Testis (tissue), 2 donors: ENCODE measurements at regions not wholly inside any gene's neighbourhood (a gene's known extent, or its start where the extent isn't known, plus 50 kb on each side); places are given as distances from the start of the nearest gene placed in this dataset.

Source experiments
- DNase-seq: peaks from one replicate; pipeline ENCODE4 v3.0.0-alpha.2; 2019
- H3K27ac ChIP-seq, 2 donors: fragments of 200-600 bp; sonication (generic); one replicate each; pipeline ENCODE4 v1.5.1; 2019
- H3K27me3 ChIP-seq: fragments of 200-600 bp; sonication (generic); one replicate; pipeline ENCODE4 v1.5.1; 2019
- H3K36me3 ChIP-seq: fragments of 200-600 bp; sonication (generic); one replicate; pipeline ENCODE4 v1.5.1; 2017; ENCODE audit warnings: low read depth; ENCODE audit errors: missing control alignments
- H3K4me1 ChIP-seq: fragments of 200-600 bp; sonication (generic); one replicate; pipeline ENCODE4 v1.5.1; 2019
- H3K4me3 ChIP-seq, 2 donors: fragments of 200-600 bp; sonication (generic); one replicate each; pipeline ENCODE4 v1.5.1; 2017 to 2019
- H3K9me3 ChIP-seq: fragments of 200-600 bp; sonication (generic); one replicate; pipeline ENCODE4 v1.5.1; 2017
- CTCF ChIP-seq, 3 experiments: fragments of 450-650 bp in 2 of 3; fragments of 200-600 bp in 1 of 3; sonication (generic) in 1 of 3; IDR thresholded peaks; one replicate each; pipeline ENCODE4 v1.5.1; 2016 to 2019; ENCODE audit warnings: antibody characterized with exemption in 3 of 3, mild to moderate bottlenecking in 2 of 3, moderate library complexity in 1 of 3
- POLR2A ChIP-seq: fragments of 450-650 bp; IDR thresholded peaks from one replicate; pipeline ENCODE4 v1.6.1; 2017; ENCODE audit warnings: antibody characterized with exemption, mild to moderate bottlenecking, moderate library complexity
- WGBS, 2 donors: methylation state at CpG; one replicate each; pipeline ENCODE4 v1.1.5; 2018; 5-methylcytosine and 5-hydroxymethylcytosine counted together
- intact Hi-C: fragments of 100-400 bp; cut with DNase I; formaldehyde crosslinking; loops from one replicate; pipeline ENCODE4 v1.15.1; 2023; ENCODE audit warnings: low total_unique reads

GRCh38 chr3:128550113-128550440 lies 57.1 kb upstream of the GATA2 start:
- no peak for DNase-seq
- H3K4me3 ChIP-seq = no peak overlapping the region
- H3K27ac ChIP-seq = no peak overlapping the region
- H3K4me1 ChIP-seq = no peaks in the 10 kb centered on the region
- intact Hi-C loops = no loop called here
- TF ChIP-seq POLR2A = no peak
- no peak for TF ChIP-seq CTCF (IDR thresholded peaks at IDR 0.05)
- 86 to 100% methylated on average over 2 of the region's 2 CpGs for WGBS, 2 donors
- no peaks in the 10 kb centered on the region for H3K36me3 ChIP-seq
- no peaks in the 10 kb centered on the region for H3K27me3 ChIP-seq
- H3K9me3 ChIP-seq = no peaks in the 10 kb centered on the region

- 64 to 68% methylated on average over 20 of the region's 20 CpGs for WGBS, 2 donors
- no peak overlapping the region for H3K27ac ChIP-seq
- DNase-seq = no peak
Measured at GRCh38 chr3:128549283-128550112, 56.5 kb upstream of the GATA2 start.

GRCh38 chr3:128548426-128549282 lies 55.7 kb upstream of the GATA2 start:
- Histone ChIP-seq H3K4me3 (no peak overlapping the region), H3K27ac (no peak overlapping the region), H3K36me3 (no peaks in the 10 kb centered on the region), H3K27me3 (no peaks in the 10 kb centered on the region), H3K4me1 (no peaks in the 10 kb centered on the region), H3K9me3 (no peaks in the 10 kb centered on the region)
- WGBS, 2 donors = 63 to 74% methylated on average over 6 of the region's 6 CpGs
- TF ChIP-seq CTCF (IDR thresholded peaks at IDR 0.05) = no peak
- no peak for TF ChIP-seq POLR2A
- intact Hi-C loops = no loop called here
- DNase-seq = no peak

More at GRCh38 chr3:128549283-128550112, 56.5 kb upstream of the GATA2 start:
- intact Hi-C loops = no loop called here
- Histone ChIP-seq H3K36me3 (no peaks in the 10 kb centered on the region), H3K4me3 (no peak overlapping the region), H3K27me3 (no peaks in the 10 kb centered on the region), H3K9me3 (no peaks in the 10 kb centered on the region), H3K4me1 (no peaks in the 10 kb centered on the region)
- no peak for TF ChIP-seq CTCF (IDR thresholded peaks at IDR 0.05)
- TF ChIP-seq POLR2A = no peak

- H3K36me3 ChIP-seq = no peaks in the 10 kb centered on the region
- no peak overlapping the region for H3K27ac ChIP-seq
- H3K9me3 ChIP-seq = no peaks in the 10 kb centered on the region
- intact Hi-C loops = no loop called here
- no peak overlapping the region for H3K4me3 ChIP-seq
- DNase-seq = no peak
- no peaks in the 10 kb centered on the region for H3K4me1 ChIP-seq
- no peaks in the 10 kb centered on the region for H3K27me3 ChIP-seq
- TF ChIP-seq CTCF (IDR thresholded peaks at IDR 0.05) = no peak
- no peak for TF ChIP-seq POLR2A
Measured at GRCh38 chr3:128548021-128548420, 55.0 kb upstream of the GATA2 start.
